ENCODE measurements at regions not wholly inside any gene's neighbourhood (a gene's known extent, or its start where the extent isn't known, plus 50 kb on each side); places are given as distances from the start of the nearest gene placed in this dataset.
"Not testable (repeated sequence)": the region's sequence is repeated elsewhere in the genome, so short reads cannot be mapped to it uniquely, and the experiment has no call there.

DNA sequence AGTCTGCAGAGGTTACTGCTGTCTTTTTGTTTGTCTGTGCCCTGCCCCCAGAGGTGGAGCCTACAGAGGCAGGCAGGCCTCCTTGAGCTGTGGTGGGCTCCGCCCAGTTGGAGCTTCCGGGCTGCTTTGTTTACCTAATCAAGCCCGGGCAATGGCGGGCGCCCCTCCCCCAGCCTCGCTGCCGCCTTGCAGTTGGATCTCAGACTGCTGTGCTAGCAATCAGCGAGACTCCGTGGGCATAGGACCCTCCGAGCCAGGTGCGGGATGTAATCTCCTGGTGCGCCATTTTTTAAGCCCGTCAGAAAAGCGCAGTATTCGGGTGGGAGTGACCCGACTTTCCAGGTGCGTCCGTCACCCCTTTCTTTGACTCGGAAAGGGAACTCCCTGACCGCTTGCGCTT is 141.5 kb upstream of the NTF3 start:
- TF ChIP-seq POLR2AphosphoS5, POLR2A, EP300 (IDR thresholded peaks at IDR 0.05): not testable (repeated sequence)
- TF ChIP-seq, protein P1, sequence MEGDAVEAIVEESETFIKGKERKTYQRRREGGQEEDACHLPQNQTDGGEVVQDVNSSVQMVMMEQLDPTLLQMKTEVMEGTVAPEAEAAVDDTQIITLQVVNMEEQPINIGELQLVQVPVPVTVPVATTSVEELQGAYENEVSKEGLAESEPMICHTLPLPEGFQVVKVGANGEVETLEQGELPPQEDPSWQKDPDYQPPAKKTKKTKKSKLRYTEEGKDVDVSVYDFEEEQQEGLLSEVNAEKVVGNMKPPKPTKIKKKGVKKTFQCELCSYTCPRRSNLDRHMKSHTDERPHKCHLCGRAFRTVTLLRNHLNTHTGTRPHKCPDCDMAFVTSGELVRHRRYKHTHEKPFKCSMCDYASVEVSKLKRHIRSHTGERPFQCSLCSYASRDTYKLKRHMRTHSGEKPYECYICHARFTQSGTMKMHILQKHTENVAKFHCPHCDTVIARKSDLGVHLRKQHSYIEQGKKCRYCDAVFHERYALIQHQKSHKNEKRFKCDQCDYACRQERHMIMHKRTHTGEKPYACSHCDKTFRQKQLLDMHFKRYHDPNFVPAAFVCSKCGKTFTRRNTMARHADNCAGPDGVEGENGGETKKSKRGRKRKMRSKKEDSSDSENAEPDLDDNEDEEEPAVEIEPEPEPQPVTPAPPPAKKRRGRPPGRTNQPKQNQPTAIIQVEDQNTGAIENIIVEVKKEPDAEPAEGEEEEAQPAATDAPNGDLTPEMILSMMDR (IDR thresholded peaks at IDR 0.05): not testable (repeated sequence)

Data from sigmoid colon (tissue), 4 donors.